Prostate gland (tissue), 2 donors: ENCODE measurements at regions not wholly inside any gene's neighbourhood (a gene's known extent, or its start where the extent isn't known, plus 50 kb on each side); places are given as distances from the start of the nearest gene placed in this dataset.

ENCODE experiments used
- CTCF ChIP-seq, 4 experiments: fragments of 200-600 bp in 2 of 4; fragments of 450-650 bp in 2 of 4; sonication (generic) in 2 of 4; IDR thresholded peaks; 1 replicate in 3 of 4; 2 replicates in 1 of 4; pipeline ENCODE4 v1.5.1; 2016 to 2019; ENCODE audit warnings: antibody characterized with exemption in 4 of 4, mild to moderate bottlenecking in 2 of 4, moderate library complexity in 2 of 4
- POLR2A ChIP-seq: fragments of 450-650 bp; IDR thresholded peaks from one replicate; pipeline ENCODE4 v1.6.1; 2016; ENCODE audit warnings: antibody characterized with exemption, mild to moderate bottlenecking

GRCh38 chr10:15428681-15429080 lies 57.6 kb upstream of the FAM171A1 start:
- TF ChIP-seq POLR2A, result no peak
- no peak for TF ChIP-seq CTCF (IDR thresholded peaks at IDR 0.05)
